SU-DHL-6 (cell line): ENCODE measurements at regions not wholly inside any gene's neighbourhood (a gene's known extent, or its start where the extent isn't known, plus 50 kb on each side); places are given as distances from the start of the nearest gene placed in this dataset.

Experiments
- H2AFZ ChIP-seq: fragments of 200-600 bp; sonication (generic); 2 replicates; pipeline ENCODE4 v1.6.1; 2014; ENCODE audit warnings: low read depth, mild to moderate bottlenecking, moderate library complexity, mixed read lengths, antibody characterized with exemption, low read length; ENCODE audit not compliant: severe bottlenecking
- H3F3A ChIP-seq: fragments of 200-600 bp; shearing (Covaris generic); 2 replicates; pipeline ENCODE4 v1.6.0; 2016; ENCODE audit warnings: antibody characterized with exemption, mild to moderate bottlenecking; ENCODE audit not compliant: insufficient read depth
- H3K27ac ChIP-seq: fragments of 200-600 bp; sonication (generic); 2 replicates; pipeline ENCODE4 v1.5.1; 2016; ENCODE audit warnings: low read depth, mild to moderate bottlenecking, low read length, moderate library complexity, mixed read lengths
- H3K27me3 ChIP-seq: fragments of 200-600 bp; sonication (generic), shearing (Covaris generic); 2 replicates; pipeline ENCODE4 v1.6.0; 2014; ENCODE audit warnings: mild to moderate bottlenecking, low read length
- H3K36me3 ChIP-seq: fragments of 200-600 bp; sonication (generic); 2 replicates; pipeline ENCODE4 v1.6.1; 2014; ENCODE audit warnings: mild to moderate bottlenecking, low read length, mixed read lengths
- H3K4me2 ChIP-seq: fragments of 300-600, 200-600 bp; shearing (Covaris generic), sonication (generic); 2 replicates; pipeline ENCODE4 v1.6.0; 2014; ENCODE audit warnings: low read length, low read depth, mild to moderate bottlenecking; ENCODE audit not compliant: poor library complexity, severe bottlenecking
- H3K4me3 ChIP-seq: fragments of 200-600 bp; sonication (generic); 2 replicates; pipeline ENCODE4 v1.5.1; 2014; ENCODE audit warnings: antibody characterized with exemption, low read length, mild to moderate bottlenecking, mixed read lengths; ENCODE audit not compliant: insufficient read depth, poor library complexity, severe bottlenecking
- H3K79me2 ChIP-seq: fragments of 200-600 bp; sonication (generic); 2 replicates; pipeline ENCODE4 v1.6.1; 2014; ENCODE audit warnings: mild to moderate bottlenecking, low read length, moderate library complexity; ENCODE audit not compliant: insufficient read depth
- H3K9ac ChIP-seq: fragments of 200-600 bp; sonication (generic); 2 replicates; pipeline ENCODE4 v1.7.0; 2014; ENCODE audit warnings: mild to moderate bottlenecking, low read length
- H3K9me2 ChIP-seq: fragments of 200-600 bp; sonication (generic); replicated peaks from 2 replicates; pipeline ENCODE4 v1.6.1; 2014; ENCODE audit warnings: low read length; ENCODE audit not compliant: insufficient read depth
- H3K9me3 ChIP-seq: fragments of 200-600 bp; sonication (generic); 2 replicates; pipeline ENCODE4 v1.6.1; 2014; ENCODE audit warnings: low read length, mixed read lengths; ENCODE audit not compliant: insufficient read depth
- H4K20me1 ChIP-seq: fragments of 200-600 bp; sonication (generic); 2 replicates; pipeline ENCODE4 v1.6.1; 2014; ENCODE audit warnings: low read depth, mild to moderate bottlenecking, antibody characterized with exemption, low read length, moderate library complexity, mixed read lengths
- CTCF ChIP-seq: fragments of 200-600 bp; sonication (generic); IDR thresholded peaks from one replicate; pipeline ENCODE4 v1.5.1; 2017; ENCODE audit warnings: antibody characterized with exemption, mild to moderate bottlenecking, low read length, moderate library complexity; ENCODE audit not compliant: insufficient read depth, poor library complexity, severe bottlenecking
- EZH2phosphoT487 ChIP-seq: fragments of 200-600 bp; sonication (generic), shearing (Covaris generic); conservative IDR thresholded peaks from 2 replicates; pipeline ENCODE4 v1.6.1; 2018; ENCODE audit warnings: mild to moderate bottlenecking, antibody characterized with exemption, low read length, moderate library complexity, mixed read lengths

- no peak overlapping the region for H3K9ac ChIP-seq
- H3K9me3 ChIP-seq: no peaks in the 10 kb centered on the region
- TF ChIP-seq CTCF: no peak
- TF ChIP-seq EZH2phosphoT487: no peak
- H3F3A ChIP-seq: no peaks in the 10 kb centered on the region
- no peaks in the 10 kb centered on the region for H3K9me2 ChIP-seq
- H4K20me1 ChIP-seq: no peaks in the 10 kb centered on the region
- H3K27ac ChIP-seq: no peak overlapping the region
- no peaks in the 10 kb centered on the region for H3K36me3 ChIP-seq
- no peak overlapping the region for H3K4me2 ChIP-seq
- no peaks in the 10 kb centered on the region for H3K79me2 ChIP-seq
- no peak overlapping the region for H2AFZ ChIP-seq
- H3K4me3 ChIP-seq: no peak overlapping the region
- H3K27me3 ChIP-seq: no peaks in the 10 kb centered on the region
Observed at GRCh38 chr10:130864961-130865818, 446.3 kb downstream of the TCERG1L start.

DNA sequence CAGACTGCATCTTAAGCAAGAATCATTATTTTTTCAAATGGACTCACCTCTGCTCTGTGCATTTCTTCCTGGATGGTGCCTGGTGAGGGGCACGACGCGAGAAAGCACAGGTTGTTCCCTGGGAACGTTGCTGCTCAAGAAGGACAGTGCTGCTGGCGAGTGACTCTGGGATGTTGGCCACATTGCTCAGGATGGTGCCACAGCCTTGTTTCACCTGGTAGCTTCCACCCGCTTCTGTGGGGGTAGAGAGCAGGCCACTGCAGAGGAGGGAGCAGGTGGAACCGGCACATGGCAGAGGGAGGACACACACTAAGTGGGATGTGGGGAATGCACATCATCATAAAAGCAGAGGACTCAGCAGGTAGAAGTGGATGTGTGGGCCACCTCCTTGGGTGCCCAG lies 444.7 kb downstream of the TCERG1L start:
- Histone ChIP-seq H3K79me2 (no peaks in the 10 kb centered on the region), H3K9ac (no peak overlapping the region), H3K36me3 (no peaks in the 10 kb centered on the region), H3K9me2 (no peaks in the 10 kb centered on the region), H3K4me3 (no peak overlapping the region), H3K27me3 (no peaks in the 10 kb centered on the region), H3K4me2 (no peak overlapping the region), H3K27ac (no peak overlapping the region), H3F3A (no peaks in the 10 kb centered on the region), H3K9me3 (no peaks in the 10 kb centered on the region), H2AFZ (no peak overlapping the region), H4K20me1 (no peaks in the 10 kb centered on the region)
- no peak for TF ChIP-seq EZH2phosphoT487
- TF ChIP-seq CTCF: no peak

DNA sequence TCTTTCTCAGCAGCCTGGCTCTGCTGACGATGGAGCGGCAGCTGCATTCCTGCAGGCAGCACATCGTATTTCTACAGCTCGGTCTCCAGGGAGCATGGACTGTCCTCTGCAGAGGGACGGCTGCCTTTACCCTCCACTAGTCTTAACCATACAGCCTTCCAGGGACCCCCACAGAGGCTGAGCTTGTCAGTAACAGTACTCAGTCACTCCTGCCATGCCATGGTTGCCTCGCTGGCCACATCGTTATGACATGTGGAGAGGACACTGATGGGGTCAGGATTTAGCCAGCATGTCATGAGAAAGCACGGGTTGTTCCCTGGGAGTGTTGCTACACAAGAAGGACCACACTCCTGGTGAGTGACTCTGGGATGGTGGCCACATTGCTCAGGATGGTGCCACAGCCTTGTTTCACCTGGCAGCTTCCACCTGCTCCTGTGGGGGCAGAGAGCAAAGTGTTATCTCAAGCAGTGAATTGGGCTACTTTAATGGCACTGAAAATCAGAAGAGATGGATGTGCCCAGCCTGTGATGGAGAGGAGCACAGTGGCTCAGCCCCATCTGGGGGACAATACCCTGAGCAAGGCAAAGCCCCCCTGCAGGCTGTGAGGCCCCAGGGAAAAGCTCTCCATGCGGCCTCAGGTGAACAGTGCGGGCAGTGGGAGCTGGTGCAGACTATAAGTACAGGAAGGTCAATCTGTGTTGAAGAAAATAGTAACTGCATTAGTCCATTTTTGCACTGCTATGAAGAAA lies 443.9 kb downstream of the TCERG1L start:
- H3K9ac ChIP-seq: no peak overlapping the region
- no peak overlapping the region for H3K4me2 ChIP-seq
- H3K4me3 ChIP-seq: no peak overlapping the region
- no peak overlapping the region for H2AFZ ChIP-seq
- H4K20me1 ChIP-seq: no peaks in the 10 kb centered on the region
- no peaks in the 10 kb centered on the region for H3F3A ChIP-seq
- no peaks in the 10 kb centered on the region for H3K79me2 ChIP-seq
- H3K9me3 ChIP-seq: no peaks in the 10 kb centered on the region
- no peaks in the 10 kb centered on the region for H3K27me3 ChIP-seq
- H3K27ac ChIP-seq: no peak overlapping the region
- H3K9me2 ChIP-seq: no peaks in the 10 kb centered on the region
- no peaks in the 10 kb centered on the region for H3K36me3 ChIP-seq
- TF ChIP-seq EZH2phosphoT487: no peak
- TF ChIP-seq CTCF: no peak
